Ectodermal cell (in vitro differentiated cells): ENCODE measurements at regions not wholly inside any gene's neighbourhood (a gene's known extent, or its start where the extent isn't known, plus 50 kb on each side); places are given as distances from the start of the nearest gene placed in this dataset.

Source experiments
- H3K27ac ChIP-seq: 2 replicates; pipeline ENCODE4 v1.7.0; 2013; ENCODE audit warnings: mild to moderate bottlenecking, low read depth, low read length; ENCODE audit not compliant: insufficient read depth, poor library complexity, severe bottlenecking
- H3K27me3 ChIP-seq: 2 replicates; pipeline ENCODE4 v1.7.0; 2013; ENCODE audit warnings: mild to moderate bottlenecking, low read length; ENCODE audit not compliant: insufficient read depth, control insufficient read depth, poor library complexity, severe bottlenecking
- H3K36me3 ChIP-seq: one replicate; pipeline ENCODE4 v1.7.0; 2013; ENCODE audit warnings: low read length; ENCODE audit not compliant: control insufficient read depth, insufficient read depth
- H3K4me1 ChIP-seq: one replicate; pipeline ENCODE4 v1.7.0; 2013; ENCODE audit warnings: low read length; ENCODE audit not compliant: control insufficient read depth, insufficient read depth
- H3K4me3 ChIP-seq: 2 replicates; pipeline ENCODE4 v1.7.0; 2013; ENCODE audit warnings: low read depth, low read length, control low read depth; ENCODE audit not compliant: insufficient read depth
- H3K9me3 ChIP-seq: 2 replicates; pipeline ENCODE4 v1.7.0; 2013; ENCODE audit warnings: mild to moderate bottlenecking, low read length, moderate library complexity; ENCODE audit not compliant: control insufficient read depth
- WGBS, 2 experiments: methylation state at CpG; one replicate each; pipeline ENCODE4 v1.1.7; 2013; ENCODE audit warnings: missing lambda C conversion rate in 2 of 2; 5-methylcytosine and 5-hydroxymethylcytosine counted together

GRCh38 chr4:26077756-26078155, 163.7 kb downstream of the SMIM20 start:
- Histone ChIP-seq H3K27me3 (no peaks in the 10 kb centered on the region), H3K4me1 (no peaks in the 10 kb centered on the region), H3K36me3 (no peaks in the 10 kb centered on the region), H3K27ac (no peak overlapping the region), H3K4me3 (no peak overlapping the region), H3K9me3 (no peaks in the 10 kb centered on the region)
- 92 to 93% methylated on average over 3 of the region's 3 CpGs for WGBS, 2 experiments

DNA sequence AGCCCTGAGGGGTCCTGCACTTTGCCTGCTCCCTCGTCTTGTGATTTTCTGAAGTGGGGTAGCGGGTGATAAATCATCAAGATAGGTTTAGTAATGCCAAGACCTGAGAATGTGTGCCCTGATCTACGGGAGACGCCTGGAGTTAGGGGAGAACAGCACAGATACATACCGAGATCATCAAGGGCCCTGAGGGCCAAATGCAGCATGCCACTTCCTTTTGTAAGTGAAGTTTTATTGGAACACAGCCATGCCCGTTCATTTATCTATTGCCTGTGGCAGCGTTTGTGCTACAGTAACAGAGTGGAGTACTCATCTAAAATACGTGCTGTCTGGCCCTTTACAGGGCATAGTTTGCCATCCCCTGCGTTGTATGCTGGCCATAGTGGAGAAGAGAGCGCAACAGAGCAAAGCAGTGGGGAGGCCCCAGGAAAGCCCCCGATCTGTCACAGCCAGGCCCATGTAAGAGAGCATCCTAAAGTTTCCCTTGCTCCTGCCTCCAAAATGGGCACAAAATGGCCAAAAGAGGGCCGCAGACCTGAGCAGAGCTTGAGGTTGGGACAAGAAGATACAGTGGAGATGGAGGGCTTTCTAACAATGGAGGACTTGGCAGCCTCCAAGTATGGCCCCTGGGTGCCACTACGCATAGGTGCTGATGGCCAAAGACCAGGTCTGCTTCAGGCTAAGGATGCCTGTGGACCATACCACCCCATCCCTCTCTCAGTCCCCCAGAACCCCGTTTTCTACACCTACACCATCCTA, 167.0 kb downstream of the SMIM20 start:
- Histone ChIP-seq H3K27me3 (no peaks in the 10 kb centered on the region), H3K27ac (no peak overlapping the region), H3K9me3 (no peaks in the 10 kb centered on the region), H3K4me1 (no peaks in the 10 kb centered on the region), H3K4me3 (no peak overlapping the region), H3K36me3 (no peaks in the 10 kb centered on the region)
- 88 to 91% methylated on average over 14 of the region's 14 CpGs for WGBS, 2 experiments

GRCh38 chr4:26081795-26082498, 167.9 kb downstream of the SMIM20 start:
- no peaks in the 10 kb centered on the region for H3K36me3 ChIP-seq
- WGBS, 2 experiments = 71 to 73% methylated on average over 5 to 6 of the region's 6 CpGs
- H3K4me3 ChIP-seq = no peak overlapping the region
- no peaks in the 10 kb centered on the region for H3K27me3 ChIP-seq
- no peaks in the 10 kb centered on the region for H3K9me3 ChIP-seq
- H3K4me1 ChIP-seq = no peaks in the 10 kb centered on the region
- no peak overlapping the region for H3K27ac ChIP-seq

GRCh38 chr4:26082565-26082964, 168.5 kb downstream of the SMIM20 start:
- WGBS, 2 experiments = 76 to 81% methylated on average over 4 to 5 of the region's 5 CpGs
- no peak overlapping the region for H3K27ac ChIP-seq

GRCh38 chr4:26083987-26084386, 170.0 kb downstream of the SMIM20 start:
- no peak overlapping the region for H3K4me3 ChIP-seq
- H3K36me3 ChIP-seq = no peaks in the 10 kb centered on the region
- no peaks in the 10 kb centered on the region for H3K9me3 ChIP-seq
- H3K27me3 ChIP-seq = no peaks in the 10 kb centered on the region
- WGBS, 2 experiments = 94 to 95% methylated on average over 4 of the region's 4 CpGs
- no peaks in the 10 kb centered on the region for H3K4me1 ChIP-seq
- no peak overlapping the region for H3K27ac ChIP-seq

More at GRCh38 chr4:26082565-26082964, 168.5 kb downstream of the SMIM20 start:
- no peaks in the 10 kb centered on the region for H3K36me3 ChIP-seq
- H3K27me3 ChIP-seq = no peaks in the 10 kb centered on the region
- no peak overlapping the region for H3K4me3 ChIP-seq
- H3K9me3 ChIP-seq = no peaks in the 10 kb centered on the region
- no peaks in the 10 kb centered on the region for H3K4me1 ChIP-seq

GRCh38 chr4:26084414-26084813, 170.4 kb downstream of the SMIM20 start:
- no peak overlapping the region for H3K4me3 ChIP-seq
- 92 to 96% methylated on average over 4 of the region's 4 CpGs for WGBS, 2 experiments
- H3K36me3 ChIP-seq = no peaks in the 10 kb centered on the region
- no peaks in the 10 kb centered on the region for H3K4me1 ChIP-seq
- no peaks in the 10 kb centered on the region for H3K27me3 ChIP-seq
- H3K27ac ChIP-seq = no peak overlapping the region
- H3K9me3 ChIP-seq = no peaks in the 10 kb centered on the region

GRCh38 chr4:26085551-26085950, 171.5 kb downstream of the SMIM20 start:
- no peaks in the 10 kb centered on the region for H3K9me3 ChIP-seq

GRCh38 chr4:26086621-26087441, 172.8 kb downstream of the SMIM20 start:
- 90 to 92% methylated on average over 10 of the region's 10 CpGs for WGBS, 2 experiments

More at GRCh38 chr4:26085551-26085950, 171.5 kb downstream of the SMIM20 start:
- Histone ChIP-seq H3K27me3 (no peaks in the 10 kb centered on the region), H3K4me1 (no peaks in the 10 kb centered on the region), H3K27ac (no peak overlapping the region), H3K36me3 (no peaks in the 10 kb centered on the region), H3K4me3 (no peak overlapping the region)
- WGBS, 2 experiments = 84 to 89% methylated on average over 3 of the region's 3 CpGs

GRCh38 chr4:26088433-26088928, 174.5 kb downstream of the SMIM20 start:
- Histone ChIP-seq H3K4me1 (no peaks in the 10 kb centered on the region), H3K4me3 (no peak overlapping the region), H3K27ac (no peak overlapping the region), H3K36me3 (no peaks in the 10 kb centered on the region), H3K9me3 (no peaks in the 10 kb centered on the region), H3K27me3 (no peaks in the 10 kb centered on the region)
- WGBS, 2 experiments = 96 to 97% methylated on average over 4 of the region's 4 CpGs

More at GRCh38 chr4:26086621-26087441, 172.8 kb downstream of the SMIM20 start:
- no peaks in the 10 kb centered on the region for H3K27me3 ChIP-seq
- no peak overlapping the region for H3K27ac ChIP-seq
- H3K9me3 ChIP-seq = no peaks in the 10 kb centered on the region
- H3K36me3 ChIP-seq = no peaks in the 10 kb centered on the region
- H3K4me3 ChIP-seq = no peak overlapping the region
- no peaks in the 10 kb centered on the region for H3K4me1 ChIP-seq

- Histone ChIP-seq H3K27ac (no peak overlapping the region), H3K9me3 (no peaks in the 10 kb centered on the region), H3K27me3 (no peaks in the 10 kb centered on the region), H3K4me1 (no peaks in the 10 kb centered on the region), H3K4me3 (no peak overlapping the region), H3K36me3 (no peaks in the 10 kb centered on the region)
- 96 to 97% methylated on average over 3 of the region's 3 CpGs for WGBS, 2 experiments
These were observed 179.5 kb downstream of the SMIM20 start for GRCh38 chr4:26093551-26093950.
